Suprapubic skin (tissue), 3 donors: ENCODE measurements at regions not wholly inside any gene's neighbourhood (a gene's known extent, or its start where the extent isn't known, plus 50 kb on each side); places are given as distances from the start of the nearest gene placed in this dataset.

Experiments used
- EP300 ChIP-seq: sonication (generic); formaldehyde crosslinking; IDR thresholded peaks from one replicate; pipeline ENCODE4 v1.6.1; 2017; ENCODE audit warnings: antibody characterized with exemption
- POLR2A ChIP-seq, 2 donors: fragments of 450-650 bp; IDR thresholded peaks; one replicate each; pipeline ENCODE4 v1.6.1; 2017; ENCODE audit warnings: antibody characterized with exemption in 2 of 2, mild to moderate bottlenecking in 2 of 2, moderate library complexity in 2 of 2
- TF ChIP-seq, protein P1 (sequence below), 2 donors: fragments of 200-600 bp in 1 of 2; fragments of 450-650 bp in 1 of 2; sonication (generic) in 1 of 2; IDR thresholded peaks; one replicate each; pipeline ENCODE4 v1.5.1; 2016 to 2019; ENCODE audit warnings: antibody characterized with exemption in 2 of 2, mild to moderate bottlenecking in 1 of 2, moderate library complexity in 1 of 2

DNA sequence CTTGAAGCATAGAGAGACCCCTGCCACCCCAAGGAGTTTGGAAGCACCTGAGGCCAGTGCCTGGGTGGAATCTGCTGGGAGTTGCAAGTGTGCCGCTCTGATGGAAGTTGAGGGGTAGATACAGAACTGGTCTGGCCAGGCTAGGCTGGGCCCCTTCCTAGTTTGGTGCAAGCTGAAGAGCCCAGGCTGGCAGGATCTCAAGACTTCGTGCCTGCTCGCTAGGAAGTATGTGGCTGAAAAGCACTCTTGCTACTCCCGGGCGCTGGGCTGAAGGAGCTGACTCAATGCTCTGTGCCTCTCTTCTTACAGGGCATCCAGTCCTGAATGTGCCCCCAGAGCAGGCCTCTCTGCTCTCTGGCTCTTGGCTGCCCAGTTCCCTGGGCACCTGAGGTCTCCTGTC, 51.7 kb upstream of the PJA1 start:
- no peak for TF ChIP-seq POLR2A (IDR thresholded peaks at IDR 0.05)
- TF ChIP-seq, protein P1, sequence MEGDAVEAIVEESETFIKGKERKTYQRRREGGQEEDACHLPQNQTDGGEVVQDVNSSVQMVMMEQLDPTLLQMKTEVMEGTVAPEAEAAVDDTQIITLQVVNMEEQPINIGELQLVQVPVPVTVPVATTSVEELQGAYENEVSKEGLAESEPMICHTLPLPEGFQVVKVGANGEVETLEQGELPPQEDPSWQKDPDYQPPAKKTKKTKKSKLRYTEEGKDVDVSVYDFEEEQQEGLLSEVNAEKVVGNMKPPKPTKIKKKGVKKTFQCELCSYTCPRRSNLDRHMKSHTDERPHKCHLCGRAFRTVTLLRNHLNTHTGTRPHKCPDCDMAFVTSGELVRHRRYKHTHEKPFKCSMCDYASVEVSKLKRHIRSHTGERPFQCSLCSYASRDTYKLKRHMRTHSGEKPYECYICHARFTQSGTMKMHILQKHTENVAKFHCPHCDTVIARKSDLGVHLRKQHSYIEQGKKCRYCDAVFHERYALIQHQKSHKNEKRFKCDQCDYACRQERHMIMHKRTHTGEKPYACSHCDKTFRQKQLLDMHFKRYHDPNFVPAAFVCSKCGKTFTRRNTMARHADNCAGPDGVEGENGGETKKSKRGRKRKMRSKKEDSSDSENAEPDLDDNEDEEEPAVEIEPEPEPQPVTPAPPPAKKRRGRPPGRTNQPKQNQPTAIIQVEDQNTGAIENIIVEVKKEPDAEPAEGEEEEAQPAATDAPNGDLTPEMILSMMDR (IDR thresholded peaks at IDR 0.05): no peak
- no peak for TF ChIP-seq EP300
